ENCODE measurements at regions not wholly inside any gene's neighbourhood (a gene's known extent, or its start where the extent isn't known, plus 50 kb on each side); places are given as distances from the start of the nearest gene placed in this dataset.
"Not testable (repeated sequence)": the region's sequence is repeated elsewhere in the genome, so short reads cannot be mapped to it uniquely, and the experiment has no call there.

DNA sequence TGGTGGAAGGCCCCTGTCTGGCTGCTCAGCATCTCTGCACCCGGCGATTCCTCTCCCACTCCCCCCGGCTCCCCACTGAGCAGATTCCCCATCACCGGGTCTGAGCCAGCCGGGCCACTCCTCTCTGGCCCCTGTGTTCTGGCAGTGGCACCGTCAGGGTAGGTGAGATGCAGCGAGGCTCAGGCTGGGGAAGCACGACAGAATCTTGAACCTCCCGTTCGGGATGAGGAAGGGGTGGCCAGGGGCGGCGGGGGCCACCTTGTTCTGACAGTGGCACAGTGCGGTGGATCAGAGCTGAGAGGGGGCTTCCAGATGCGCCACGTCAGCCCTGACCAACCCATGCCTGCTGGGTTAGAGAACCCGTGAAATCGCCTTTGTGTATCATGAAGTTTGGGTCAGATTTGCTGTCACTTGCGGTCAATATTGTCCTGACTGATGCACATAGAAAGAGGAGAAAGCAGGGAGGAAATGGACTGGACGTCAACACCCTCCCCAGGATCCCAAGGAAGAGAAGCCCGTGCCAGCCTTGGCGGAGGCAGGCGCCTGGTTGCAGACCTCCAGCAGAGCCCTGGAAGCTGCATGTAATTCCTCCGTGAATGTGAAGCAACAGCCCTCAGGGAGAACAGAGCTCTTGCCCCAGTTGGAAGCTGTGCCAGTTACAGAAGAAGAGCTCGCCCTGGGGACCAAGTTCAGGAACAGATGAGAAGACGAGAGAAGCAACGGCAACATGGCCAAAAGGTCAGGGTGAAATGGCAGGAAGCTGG, 137.1 kb upstream of the SFSWAP start:
- TF ChIP-seq, protein P1, sequence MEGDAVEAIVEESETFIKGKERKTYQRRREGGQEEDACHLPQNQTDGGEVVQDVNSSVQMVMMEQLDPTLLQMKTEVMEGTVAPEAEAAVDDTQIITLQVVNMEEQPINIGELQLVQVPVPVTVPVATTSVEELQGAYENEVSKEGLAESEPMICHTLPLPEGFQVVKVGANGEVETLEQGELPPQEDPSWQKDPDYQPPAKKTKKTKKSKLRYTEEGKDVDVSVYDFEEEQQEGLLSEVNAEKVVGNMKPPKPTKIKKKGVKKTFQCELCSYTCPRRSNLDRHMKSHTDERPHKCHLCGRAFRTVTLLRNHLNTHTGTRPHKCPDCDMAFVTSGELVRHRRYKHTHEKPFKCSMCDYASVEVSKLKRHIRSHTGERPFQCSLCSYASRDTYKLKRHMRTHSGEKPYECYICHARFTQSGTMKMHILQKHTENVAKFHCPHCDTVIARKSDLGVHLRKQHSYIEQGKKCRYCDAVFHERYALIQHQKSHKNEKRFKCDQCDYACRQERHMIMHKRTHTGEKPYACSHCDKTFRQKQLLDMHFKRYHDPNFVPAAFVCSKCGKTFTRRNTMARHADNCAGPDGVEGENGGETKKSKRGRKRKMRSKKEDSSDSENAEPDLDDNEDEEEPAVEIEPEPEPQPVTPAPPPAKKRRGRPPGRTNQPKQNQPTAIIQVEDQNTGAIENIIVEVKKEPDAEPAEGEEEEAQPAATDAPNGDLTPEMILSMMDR (IDR thresholded peaks at IDR 0.05): no peak
- ATAC-seq (no peak), DNase-seq (no peak)
- H3K36me3 ChIP-seq: no peaks in the 10 kb centered on the region
- H3K27ac ChIP-seq: no peak overlapping the region
- H3K4me1 ChIP-seq: no peaks in the 10 kb centered on the region
- peaks cover 0 to 85% of the 10 kb centered on the region in 2 donors for H3K27me3 ChIP-seq
- intact Hi-C loops (cut with DNase I): no loop called here
- no peaks in the 10 kb centered on the region for H3K9me3 ChIP-seq
- H3K4me3 ChIP-seq: no peak overlapping the region

DNA sequence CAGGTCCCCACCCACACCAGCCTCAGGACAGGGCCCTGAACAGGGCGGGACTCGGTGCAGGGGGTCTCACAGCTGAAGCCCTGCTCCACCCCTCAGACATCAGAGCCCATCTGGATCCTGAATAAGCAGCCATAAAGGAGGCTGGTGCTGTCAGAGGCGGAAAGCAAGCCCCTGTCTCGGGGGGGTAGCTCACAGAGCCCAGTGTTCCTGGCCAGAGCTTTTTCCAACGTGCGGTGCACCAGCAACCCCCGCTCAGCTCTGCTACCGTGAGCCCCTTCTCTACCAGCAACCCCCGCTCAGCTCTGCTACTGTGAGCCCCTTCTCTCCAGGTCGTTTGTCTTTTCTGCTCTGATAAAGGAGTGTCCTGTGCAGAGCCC, 136.5 kb upstream of the SFSWAP start:
- Histone ChIP-seq H3K27ac (no peak overlapping the region), H3K4me1 (no peaks in the 10 kb centered on the region), H3K4me3 (no peak overlapping the region), H3K27me3 (peaks cover 0 to 85% of the 10 kb centered on the region in 2 donors), H3K36me3 (no peaks in the 10 kb centered on the region), H3K9me3 (no peaks in the 10 kb centered on the region)
- TF ChIP-seq, protein P1 (IDR thresholded peaks at IDR 0.05): no peak
- DNase-seq (no peak), ATAC-seq (no peak)
- intact Hi-C loops (cut with DNase I): no loop called here

DNA sequence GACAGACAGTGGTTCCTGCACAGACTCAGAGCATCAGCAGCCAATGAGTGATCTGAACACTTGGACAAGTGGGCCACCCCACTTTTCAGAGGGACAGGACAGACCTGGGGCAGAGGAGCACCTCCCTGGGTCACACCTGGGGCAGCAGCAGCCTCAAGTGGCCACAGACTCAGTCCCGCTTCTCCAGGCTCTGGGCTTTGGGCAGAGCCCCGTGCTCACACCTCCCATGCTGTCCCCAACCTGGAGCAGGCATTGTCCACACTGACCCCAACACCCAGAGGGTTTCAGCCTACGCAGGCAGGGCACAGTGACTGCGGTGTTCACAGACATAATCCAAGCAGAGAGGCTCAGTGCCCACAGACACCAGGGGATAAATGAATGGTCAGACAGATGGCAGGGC, 135.5 kb upstream of the SFSWAP start:
- intact Hi-C loops (cut with DNase I): no loop called here
- DNase-seq (no peak), ATAC-seq (no peak)

DNA sequence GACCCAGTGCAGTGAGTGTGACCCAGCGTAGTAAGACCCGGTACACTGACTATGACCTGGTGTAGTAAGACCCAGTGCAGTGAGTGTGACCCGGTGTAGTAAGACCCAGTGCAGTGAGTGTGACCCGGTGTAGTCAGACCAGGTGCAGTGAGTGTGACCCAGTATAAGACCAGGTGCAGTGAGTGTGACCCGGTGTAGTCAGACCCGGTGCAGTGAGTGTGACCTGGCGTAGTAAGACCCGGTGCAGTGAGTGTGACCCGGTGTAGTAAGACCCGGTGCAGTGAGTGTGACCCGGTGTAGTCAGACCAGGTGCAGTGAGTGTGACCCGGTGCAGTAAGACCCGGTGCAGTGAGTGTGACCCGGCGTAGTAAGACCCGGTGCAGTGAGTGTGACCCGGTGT, 134.2 kb upstream of the SFSWAP start:
- H3K27me3 ChIP-seq: peaks cover 0 to 62% of the 10 kb centered on the region in 2 donors
- DNase-seq; intact Hi-C loops (cut with DNase I); H3K9me3 ChIP-seq; H3K4me1 ChIP-seq; H3K4me3 ChIP-seq; H3K36me3 ChIP-seq; H3K27ac ChIP-seq; ATAC-seq: not testable (repeated sequence)

More for the DNA sequence above, 135.5 kb upstream of the SFSWAP start:
- Histone ChIP-seq H3K36me3 (no peaks in the 10 kb centered on the region), H3K27me3 (peaks cover 0 to 76% of the 10 kb centered on the region in 2 donors), H3K27ac (no peak overlapping the region), H3K4me1 (no peaks in the 10 kb centered on the region), H3K4me3 (no peak overlapping the region), H3K9me3 (no peaks in the 10 kb centered on the region)
- TF ChIP-seq, protein P1 (IDR thresholded peaks at IDR 0.05): no peak

DNA sequence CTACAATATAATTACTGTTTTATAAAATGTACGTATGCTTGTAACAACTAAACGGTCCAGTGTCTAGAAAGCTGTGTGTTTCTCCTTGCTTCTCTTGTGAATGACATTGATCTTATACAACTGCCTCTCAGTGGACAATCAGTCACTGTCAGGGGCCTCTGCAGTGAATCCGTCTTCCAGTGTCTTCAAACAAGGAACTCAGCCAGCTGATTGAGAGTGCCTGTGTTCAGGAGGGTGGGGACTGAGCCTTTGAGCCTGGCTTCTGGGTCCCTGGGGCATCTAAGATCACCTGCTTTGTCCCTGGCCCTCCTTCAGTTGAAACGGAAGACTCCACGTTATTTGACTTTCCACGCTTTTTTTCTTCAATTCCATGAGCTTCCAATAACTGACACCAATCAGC, 133.1 kb upstream of the SFSWAP start:
- Histone ChIP-seq H3K4me3 (no peak overlapping the region), H3K4me1 (no peaks in the 10 kb centered on the region), H3K36me3 (no peaks in the 10 kb centered on the region), H3K27ac (no peak overlapping the region), H3K27me3 (peaks cover 0 to 52% of the 10 kb centered on the region in 2 donors), H3K9me3 (no peaks in the 10 kb centered on the region)
- intact Hi-C loops (cut with DNase I): no loop called here
- TF ChIP-seq, protein P1 (IDR thresholded peaks at IDR 0.05): no peak
- ATAC-seq: no peak
- no peak for DNase-seq

Data from left lung (tissue), 4 donors.